ENCODE measurements at regions not wholly inside any gene's neighbourhood (a gene's known extent, or its start where the extent isn't known, plus 50 kb on each side); places are given as distances from the start of the nearest gene placed in this dataset.

DNA sequence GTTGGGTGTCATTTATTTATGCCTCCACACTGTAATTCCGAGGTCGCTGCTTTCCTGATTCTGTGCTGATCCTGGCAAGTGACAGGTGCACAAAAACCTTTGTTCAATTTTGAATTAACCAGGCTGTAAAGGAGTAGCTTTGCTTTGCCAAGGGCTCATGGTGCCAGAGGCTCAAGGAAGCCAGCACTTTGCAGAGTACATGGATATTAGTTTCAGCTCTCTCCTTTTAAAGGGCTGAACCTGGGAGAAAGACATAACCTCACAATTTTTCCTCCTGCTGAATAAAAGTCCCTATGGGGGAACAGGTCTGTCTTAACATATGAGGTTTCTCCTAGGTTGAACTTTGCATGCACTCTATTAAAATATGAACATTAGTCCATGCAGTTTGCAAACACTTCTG, 227.6 kb upstream of the WSB1 start:
- DNase-seq (ENCODE audit: low read depth), result no peak
- no peak overlapping the region for H3K4me3 ChIP-seq (ENCODE audit: low read depth, low read length)
- TF ChIP-seq, protein P1, sequence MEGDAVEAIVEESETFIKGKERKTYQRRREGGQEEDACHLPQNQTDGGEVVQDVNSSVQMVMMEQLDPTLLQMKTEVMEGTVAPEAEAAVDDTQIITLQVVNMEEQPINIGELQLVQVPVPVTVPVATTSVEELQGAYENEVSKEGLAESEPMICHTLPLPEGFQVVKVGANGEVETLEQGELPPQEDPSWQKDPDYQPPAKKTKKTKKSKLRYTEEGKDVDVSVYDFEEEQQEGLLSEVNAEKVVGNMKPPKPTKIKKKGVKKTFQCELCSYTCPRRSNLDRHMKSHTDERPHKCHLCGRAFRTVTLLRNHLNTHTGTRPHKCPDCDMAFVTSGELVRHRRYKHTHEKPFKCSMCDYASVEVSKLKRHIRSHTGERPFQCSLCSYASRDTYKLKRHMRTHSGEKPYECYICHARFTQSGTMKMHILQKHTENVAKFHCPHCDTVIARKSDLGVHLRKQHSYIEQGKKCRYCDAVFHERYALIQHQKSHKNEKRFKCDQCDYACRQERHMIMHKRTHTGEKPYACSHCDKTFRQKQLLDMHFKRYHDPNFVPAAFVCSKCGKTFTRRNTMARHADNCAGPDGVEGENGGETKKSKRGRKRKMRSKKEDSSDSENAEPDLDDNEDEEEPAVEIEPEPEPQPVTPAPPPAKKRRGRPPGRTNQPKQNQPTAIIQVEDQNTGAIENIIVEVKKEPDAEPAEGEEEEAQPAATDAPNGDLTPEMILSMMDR (IDR thresholded peaks at IDR 0.05; ENCODE audit: low read depth, low read length), result no peak
- TF ChIP-seq MYC (IDR thresholded peaks at IDR 0.05; ENCODE audit: low read depth, low read length), result no peak

DNA sequence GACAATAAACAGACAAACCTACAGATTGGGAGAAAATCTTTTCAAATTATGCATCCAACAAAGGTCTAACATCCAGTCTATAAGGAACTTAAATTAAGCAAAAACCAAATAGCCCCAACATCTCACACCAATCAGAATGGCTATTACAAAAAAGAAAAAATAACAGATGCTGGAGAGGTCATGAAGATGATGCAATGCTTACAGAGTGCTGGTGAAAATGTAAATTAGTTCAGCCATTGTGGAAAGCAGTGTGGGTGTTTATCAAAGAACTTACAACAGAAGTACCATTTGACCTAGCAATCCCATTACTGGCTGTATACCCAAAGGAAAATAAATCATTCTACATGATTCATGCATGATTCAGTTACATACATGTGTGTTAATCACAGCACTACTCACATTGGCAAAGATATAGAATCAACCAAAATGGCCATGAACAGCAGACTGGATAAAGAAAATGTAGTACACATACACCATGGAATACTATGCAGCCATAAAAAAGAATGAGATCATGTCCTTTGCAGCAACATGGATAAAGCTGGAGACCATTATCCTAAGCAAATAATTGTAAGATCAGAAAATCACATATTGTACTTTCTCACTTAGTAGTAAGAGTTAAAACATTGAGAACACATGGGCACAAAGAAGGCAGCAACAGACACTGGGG, 223.9 kb upstream of the WSB1 start:
- TF ChIP-seq, protein P1 (IDR thresholded peaks at IDR 0.05; ENCODE audit: low read depth, low read length), result no peak
- TF ChIP-seq MYC (IDR thresholded peaks at IDR 0.05; ENCODE audit: low read depth, low read length) (no peak), POLR2A (IDR thresholded peaks at IDR 0.05; ENCODE audit: extremely low read depth, insufficient read length) (no peak)
- TF ChIP-seq, protein P2, sequence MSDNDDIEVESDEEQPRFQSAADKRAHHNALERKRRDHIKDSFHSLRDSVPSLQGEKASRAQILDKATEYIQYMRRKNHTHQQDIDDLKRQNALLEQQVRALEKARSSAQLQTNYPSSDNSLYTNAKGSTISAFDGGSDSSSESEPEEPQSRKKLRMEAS (IDR thresholded peaks at IDR 0.05; ENCODE audit: low read depth, low read length), result no peak
- H3K4me3 ChIP-seq (ENCODE audit: low read depth, low read length), result no peak overlapping the region
- no peak for DNase-seq (ENCODE audit: low read depth)

DNA sequence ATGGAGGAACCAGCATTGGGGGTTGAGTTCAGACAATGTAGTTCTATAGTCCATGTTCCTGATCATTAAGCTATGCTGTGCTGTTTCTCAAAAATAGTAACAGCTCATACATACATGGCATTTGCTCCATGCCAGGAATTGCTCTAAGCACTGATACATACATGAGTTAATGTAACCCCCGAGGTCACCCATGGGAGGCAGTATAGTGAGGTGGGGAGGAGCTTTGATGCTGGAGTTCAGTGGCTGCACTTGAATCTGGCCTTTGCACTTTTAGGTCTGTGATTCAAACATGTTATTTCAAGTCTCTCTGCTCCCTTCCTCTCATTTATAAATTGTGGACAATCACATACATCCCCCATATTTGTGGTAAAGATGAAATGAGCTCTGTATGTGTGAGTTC, 223.1 kb upstream of the WSB1 start:
- TF ChIP-seq, protein P1 (IDR thresholded peaks at IDR 0.05; ENCODE audit: low read depth, low read length), result no peak
- TF ChIP-seq, protein P2 (IDR thresholded peaks at IDR 0.05; ENCODE audit: low read depth, low read length), result no peak
- TF ChIP-seq POLR2A (IDR thresholded peaks at IDR 0.05; ENCODE audit: extremely low read depth, insufficient read length) (no peak), MYC (IDR thresholded peaks at IDR 0.05; ENCODE audit: low read depth, low read length) (no peak)
- no peak overlapping the region for H3K4me3 ChIP-seq (ENCODE audit: low read depth, low read length)
- no peak for DNase-seq (ENCODE audit: low read depth)

DNA sequence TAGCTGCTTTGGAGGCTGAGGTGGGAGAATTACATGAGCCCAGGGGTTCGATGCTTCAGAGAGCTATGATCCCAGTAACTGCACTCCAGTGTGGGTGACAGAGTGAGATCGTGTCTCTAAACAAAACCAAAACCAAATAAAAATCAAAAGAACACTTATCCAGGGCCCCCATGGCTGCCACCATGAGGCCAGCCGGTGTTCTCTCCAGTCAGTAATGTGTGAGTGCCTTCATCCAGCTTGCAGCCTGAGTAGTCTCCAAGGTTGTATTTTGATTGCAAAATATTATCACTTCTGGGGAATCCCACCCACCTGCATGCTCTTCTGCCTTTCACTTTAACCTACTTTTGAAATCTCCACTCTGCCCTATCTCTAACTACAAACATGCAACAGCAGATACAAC, 221.0 kb upstream of the WSB1 start:
- H3K4me3 ChIP-seq (ENCODE audit: low read depth, low read length), result no peak overlapping the region
- TF ChIP-seq, protein P2 (IDR thresholded peaks at IDR 0.05; ENCODE audit: low read depth, low read length), result no peak
- TF ChIP-seq POLR2A (IDR thresholded peaks at IDR 0.05; ENCODE audit: extremely low read depth, insufficient read length) (no peak), MYC (IDR thresholded peaks at IDR 0.05; ENCODE audit: low read depth, low read length) (no peak)
- TF ChIP-seq, protein P1 (IDR thresholded peaks at IDR 0.05; ENCODE audit: low read depth, low read length), result no peak
- DNase-seq (ENCODE audit: low read depth), result no peak

DNA sequence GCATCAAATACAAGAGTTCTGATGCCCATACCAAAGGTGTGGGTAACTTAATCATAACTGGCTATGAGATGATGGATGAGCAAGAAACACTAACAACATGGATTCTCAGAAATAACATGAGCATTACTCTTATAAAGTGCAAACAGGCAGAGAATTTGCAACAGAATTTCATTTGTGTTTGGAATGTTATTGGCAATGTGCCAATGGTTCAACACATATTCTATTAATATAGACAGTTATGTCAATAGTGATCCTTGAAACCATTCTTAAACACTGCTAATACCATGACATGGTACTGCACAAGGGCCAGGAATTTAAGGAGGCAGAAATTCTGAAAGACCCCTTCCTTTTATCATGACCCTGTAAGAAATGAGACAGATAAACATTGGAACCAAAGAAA, 217.1 kb upstream of the WSB1 start:
- H3K4me3 ChIP-seq (ENCODE audit: low read depth, low read length), result no peak overlapping the region
- TF ChIP-seq, protein P1 (IDR thresholded peaks at IDR 0.05; ENCODE audit: low read depth, low read length), result no peak
- TF ChIP-seq POLR2A (IDR thresholded peaks at IDR 0.05; ENCODE audit: extremely low read depth, insufficient read length) (no peak), MYC (IDR thresholded peaks at IDR 0.05; ENCODE audit: low read depth, low read length) (no peak)
- TF ChIP-seq, protein P2 (IDR thresholded peaks at IDR 0.05; ENCODE audit: low read depth, low read length), result no peak
- no peak for DNase-seq (ENCODE audit: low read depth)

DNA sequence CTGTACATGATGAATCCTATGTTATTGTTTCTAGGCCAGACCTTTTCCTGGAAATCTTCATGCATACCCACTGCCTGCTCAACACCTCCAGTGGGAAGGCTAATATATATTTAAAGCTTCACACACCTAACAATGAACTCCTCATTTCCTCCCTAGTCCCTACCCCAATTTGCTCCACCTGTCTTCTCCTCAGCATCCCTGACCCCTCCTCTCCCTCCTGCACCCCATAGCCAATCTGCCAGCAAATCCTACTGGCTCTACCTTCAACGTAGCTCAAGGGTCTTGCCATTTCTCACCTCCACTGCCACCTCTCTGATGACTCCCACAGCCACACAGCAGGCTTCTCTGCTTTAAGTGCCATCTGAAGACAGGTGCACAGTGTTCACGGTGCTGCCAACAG, 215.6 kb upstream of the WSB1 start:
- no peak for TF ChIP-seq MYC (IDR thresholded peaks at IDR 0.05; ENCODE audit: low read depth, low read length)
- TF ChIP-seq, protein P1 (IDR thresholded peaks at IDR 0.05; ENCODE audit: low read depth, low read length), result no peak
- TF ChIP-seq, protein P2 (IDR thresholded peaks at IDR 0.05; ENCODE audit: low read depth, low read length), result no peak
- no peak for TF ChIP-seq POLR2A (IDR thresholded peaks at IDR 0.05; ENCODE audit: extremely low read depth, insufficient read length)
- DNase-seq (ENCODE audit: low read depth), result no peak
- H3K4me3 ChIP-seq (ENCODE audit: low read depth, low read length), result no peak overlapping the region

Data from NB4 (cell line).